ENCODE measurements at regions not wholly inside any gene's neighbourhood (a gene's known extent, or its start where the extent isn't known, plus 50 kb on each side); places are given as distances from the start of the nearest gene placed in this dataset.
"Not testable (repeated sequence)": the region's sequence is repeated elsewhere in the genome, so short reads cannot be mapped to it uniquely, and the experiment has no call there.

DNA sequence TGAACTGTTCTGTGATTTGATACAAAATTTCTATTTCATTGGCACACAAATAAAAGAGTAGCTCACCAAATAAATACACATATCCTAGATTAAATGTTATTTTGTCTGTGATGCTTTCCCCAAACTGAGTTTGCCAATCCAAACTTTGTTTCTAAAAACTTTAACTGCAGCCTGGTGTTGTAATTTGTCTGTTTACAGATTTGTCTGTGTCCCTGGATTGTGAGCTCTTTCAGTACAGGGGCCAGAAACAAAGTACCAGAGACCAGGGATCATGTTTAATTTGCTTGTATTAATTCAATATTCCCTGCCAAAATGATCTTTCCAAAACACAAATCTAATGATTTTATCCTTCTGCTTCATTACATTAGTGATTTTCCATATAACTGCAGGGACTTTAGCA is 1044.6 kb upstream of the GJE1 start:
- Histone ChIP-seq H3K4me3 (no peak overlapping the region), H3K27ac (no peak overlapping the region)
- TF ChIP-seq, protein P1, sequence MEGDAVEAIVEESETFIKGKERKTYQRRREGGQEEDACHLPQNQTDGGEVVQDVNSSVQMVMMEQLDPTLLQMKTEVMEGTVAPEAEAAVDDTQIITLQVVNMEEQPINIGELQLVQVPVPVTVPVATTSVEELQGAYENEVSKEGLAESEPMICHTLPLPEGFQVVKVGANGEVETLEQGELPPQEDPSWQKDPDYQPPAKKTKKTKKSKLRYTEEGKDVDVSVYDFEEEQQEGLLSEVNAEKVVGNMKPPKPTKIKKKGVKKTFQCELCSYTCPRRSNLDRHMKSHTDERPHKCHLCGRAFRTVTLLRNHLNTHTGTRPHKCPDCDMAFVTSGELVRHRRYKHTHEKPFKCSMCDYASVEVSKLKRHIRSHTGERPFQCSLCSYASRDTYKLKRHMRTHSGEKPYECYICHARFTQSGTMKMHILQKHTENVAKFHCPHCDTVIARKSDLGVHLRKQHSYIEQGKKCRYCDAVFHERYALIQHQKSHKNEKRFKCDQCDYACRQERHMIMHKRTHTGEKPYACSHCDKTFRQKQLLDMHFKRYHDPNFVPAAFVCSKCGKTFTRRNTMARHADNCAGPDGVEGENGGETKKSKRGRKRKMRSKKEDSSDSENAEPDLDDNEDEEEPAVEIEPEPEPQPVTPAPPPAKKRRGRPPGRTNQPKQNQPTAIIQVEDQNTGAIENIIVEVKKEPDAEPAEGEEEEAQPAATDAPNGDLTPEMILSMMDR (IDR thresholded peaks at IDR 0.05) = no peak
- DNase-seq (ENCODE audit: low spot score) = no peak

DNA sequence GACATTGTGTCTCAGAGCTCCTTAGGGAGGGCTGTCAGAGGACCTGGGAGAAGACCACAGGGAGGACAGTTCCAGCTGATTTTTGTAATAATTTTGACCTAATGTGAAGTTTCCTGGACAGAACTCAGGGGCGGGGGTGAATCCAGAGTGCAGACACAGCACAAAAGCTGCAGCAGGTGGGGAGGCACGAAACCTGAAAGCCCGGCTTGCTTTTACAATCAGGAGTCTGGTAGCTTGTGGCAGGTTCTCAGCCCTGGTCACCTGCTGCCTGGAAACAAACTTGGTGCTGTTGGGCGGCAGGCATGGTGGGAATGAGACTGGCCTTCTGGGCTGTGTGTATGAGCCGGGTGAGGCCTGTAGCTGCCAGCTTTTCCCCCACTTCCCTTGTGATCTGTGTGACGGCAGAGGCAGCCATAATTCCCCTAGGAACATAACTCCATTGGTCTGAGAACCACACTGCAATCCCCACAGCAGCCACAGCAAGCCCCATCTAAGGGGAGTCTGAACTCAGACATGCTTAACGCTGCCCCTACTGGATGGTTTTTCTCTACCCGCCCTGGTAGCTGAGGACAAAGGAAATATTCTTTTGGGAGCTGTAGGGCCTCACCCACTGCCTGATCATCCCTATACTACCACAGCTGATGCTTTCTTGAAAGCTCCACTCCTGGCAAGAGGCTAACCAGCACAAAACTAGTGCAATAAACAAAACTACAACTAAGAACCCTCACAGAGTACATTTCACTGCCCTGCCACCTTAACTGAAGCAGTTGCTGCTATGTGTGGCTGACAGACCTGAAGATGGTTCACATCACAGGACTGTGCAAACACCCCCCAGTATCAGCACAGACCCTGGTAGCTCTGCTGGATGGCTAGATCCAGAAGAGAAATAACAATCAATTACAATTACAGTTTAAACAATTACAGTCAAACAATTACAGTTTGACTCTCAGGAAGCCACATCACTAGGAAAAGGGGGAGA is 1055.1 kb upstream of the GJE1 start:
- DNase-seq (ENCODE audit: low spot score) = no peak
- H3K4me3 ChIP-seq = no peak overlapping the region
- no peak overlapping the region for H3K27ac ChIP-seq
- TF ChIP-seq, protein P1 (IDR thresholded peaks at IDR 0.05) = no peak

DNA sequence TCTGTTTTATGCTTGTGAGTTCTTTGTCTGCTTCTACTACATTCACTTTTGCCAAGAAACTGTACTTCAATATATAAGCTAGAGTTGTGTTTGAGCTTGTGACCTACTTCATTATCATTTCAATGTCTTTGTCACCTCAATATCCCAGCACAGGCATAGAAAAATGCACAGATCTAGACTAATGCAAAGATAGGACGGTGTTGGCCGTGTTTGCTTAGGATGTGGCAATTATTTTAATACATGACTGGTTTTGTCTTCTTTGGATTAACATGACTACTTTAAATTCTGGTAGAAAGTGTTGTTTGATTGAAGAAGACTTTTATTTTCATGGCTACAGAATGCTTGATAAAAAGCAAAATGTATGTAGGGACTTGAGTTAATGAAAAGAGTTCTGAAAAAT is 1075.0 kb upstream of the GJE1 start:
- DNase-seq (ENCODE audit: low spot score) = no peak
- Histone ChIP-seq H3K4me3 (no peak overlapping the region), H3K27ac (no peak overlapping the region)
- TF ChIP-seq, protein P1 (IDR thresholded peaks at IDR 0.05) = no peak

DNA sequence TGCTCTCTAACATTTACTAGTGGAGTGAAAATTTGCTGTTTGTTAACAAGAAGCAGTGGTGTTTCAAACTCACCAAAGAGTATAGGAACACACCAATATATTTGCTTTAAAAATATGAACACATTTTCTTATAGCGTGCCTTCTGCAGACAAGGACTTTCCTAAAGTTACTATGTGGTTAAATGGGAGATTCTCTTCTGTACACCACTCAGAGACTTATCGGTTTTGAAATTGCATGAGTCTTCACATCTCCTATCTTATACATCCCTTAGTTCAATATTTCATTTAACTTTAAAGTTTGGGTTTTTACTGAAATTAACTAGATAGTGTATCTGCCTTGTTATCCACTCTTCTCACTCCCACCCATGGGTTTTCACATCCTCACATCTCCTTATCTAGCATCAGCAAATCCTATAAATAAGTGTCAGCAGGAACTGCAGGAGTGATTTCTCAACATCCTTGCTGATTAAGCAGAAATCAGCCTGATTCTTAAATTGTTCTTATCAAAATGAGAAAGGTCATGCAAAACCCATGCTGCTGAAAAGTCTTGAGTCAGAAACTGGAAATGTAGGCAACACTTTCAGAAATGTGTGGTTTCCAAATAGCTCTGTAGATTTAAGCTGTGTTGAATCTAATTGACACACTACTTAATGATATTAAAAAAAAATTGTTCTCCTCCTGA is 1075.6 kb upstream of the GJE1 start:
- no peak overlapping the region for H3K4me3 ChIP-seq
- DNase-seq (ENCODE audit: low spot score) = no peak
- TF ChIP-seq, protein P1 (IDR thresholded peaks at IDR 0.05) = no peak
- no peak overlapping the region for H3K27ac ChIP-seq

DNA sequence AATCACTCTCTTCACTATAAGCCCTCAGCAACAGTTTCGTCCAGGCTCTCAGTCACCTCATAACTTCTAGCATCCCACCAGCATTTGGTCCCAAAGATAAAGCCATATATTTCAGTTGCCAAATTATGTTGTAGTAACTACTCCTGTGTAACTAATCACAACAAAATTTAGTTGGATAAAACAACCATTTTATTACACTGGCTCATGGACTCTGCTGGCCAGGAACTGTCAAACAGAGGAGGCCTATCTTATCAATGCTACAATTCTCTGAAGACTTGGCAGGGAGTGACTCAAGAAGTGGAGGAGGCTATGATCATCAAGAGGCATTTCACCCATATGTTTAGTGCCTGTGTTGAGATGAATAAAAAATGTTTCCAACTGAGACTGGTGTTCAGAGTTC is 1082.3 kb upstream of the GJE1 start:
- H3K27ac ChIP-seq = no peak overlapping the region
- H3K4me3 ChIP-seq = no peak overlapping the region
- no peak for DNase-seq (ENCODE audit: low spot score)
- TF ChIP-seq, protein P1 (IDR thresholded peaks at IDR 0.05) = no peak

DNA sequence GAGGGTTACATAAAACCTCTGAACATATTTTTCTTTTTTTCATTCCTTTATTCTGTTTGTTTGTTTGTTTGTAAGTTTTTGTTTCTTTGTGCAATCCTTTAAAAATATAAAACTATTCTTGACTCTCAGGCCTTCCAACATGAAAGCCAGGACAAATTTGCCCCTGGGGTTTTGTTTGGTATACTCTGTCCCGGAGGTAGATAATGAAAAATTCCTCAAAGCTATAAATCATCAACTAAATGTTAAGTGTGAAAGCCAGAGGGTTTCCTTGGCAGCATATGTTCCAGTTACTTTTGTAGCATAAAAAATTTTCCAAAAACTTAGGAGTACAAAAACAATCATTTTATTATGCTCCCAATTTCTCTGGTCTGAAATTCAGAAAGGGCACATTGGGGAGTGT is 1084.3 kb upstream of the GJE1 start:
- TF ChIP-seq, protein P1 (IDR thresholded peaks at IDR 0.05) = no peak
- DNase-seq (ENCODE audit: low spot score) = no peak
- Histone ChIP-seq H3K27ac (no peak overlapping the region), H3K4me3 (no peak overlapping the region)

DNA sequence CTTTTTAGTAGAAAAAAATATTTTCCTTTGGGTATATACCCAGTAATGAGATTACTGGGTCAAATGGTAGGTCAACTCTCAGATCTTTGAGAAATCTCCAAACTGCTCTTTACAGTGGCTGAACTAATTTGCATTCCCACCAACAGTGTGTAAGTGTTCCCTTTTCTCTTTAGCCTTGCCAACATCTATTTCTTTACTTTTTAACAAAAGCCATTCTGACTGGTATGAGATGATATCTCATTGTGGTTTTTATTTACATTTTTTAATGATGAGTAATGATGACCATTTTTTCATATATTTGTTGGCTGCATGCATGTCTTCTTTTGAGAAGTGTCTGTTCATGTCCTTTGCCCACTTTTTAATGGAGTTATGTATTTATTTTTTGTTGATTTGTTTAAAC is 1086.2 kb upstream of the GJE1 start:
- H3K27ac ChIP-seq; DNase-seq (ENCODE audit: low spot score); H3K4me3 ChIP-seq: not testable (repeated sequence)

Data from coronary artery (tissue), 2 donors.